ENCODE measurements at regions not wholly inside any gene's neighbourhood (a gene's known extent, or its start where the extent isn't known, plus 50 kb on each side); places are given as distances from the start of the nearest gene placed in this dataset.
"Not testable (repeated sequence)": the region's sequence is repeated elsewhere in the genome, so short reads cannot be mapped to it uniquely, and the experiment has no call there.

DNA sequence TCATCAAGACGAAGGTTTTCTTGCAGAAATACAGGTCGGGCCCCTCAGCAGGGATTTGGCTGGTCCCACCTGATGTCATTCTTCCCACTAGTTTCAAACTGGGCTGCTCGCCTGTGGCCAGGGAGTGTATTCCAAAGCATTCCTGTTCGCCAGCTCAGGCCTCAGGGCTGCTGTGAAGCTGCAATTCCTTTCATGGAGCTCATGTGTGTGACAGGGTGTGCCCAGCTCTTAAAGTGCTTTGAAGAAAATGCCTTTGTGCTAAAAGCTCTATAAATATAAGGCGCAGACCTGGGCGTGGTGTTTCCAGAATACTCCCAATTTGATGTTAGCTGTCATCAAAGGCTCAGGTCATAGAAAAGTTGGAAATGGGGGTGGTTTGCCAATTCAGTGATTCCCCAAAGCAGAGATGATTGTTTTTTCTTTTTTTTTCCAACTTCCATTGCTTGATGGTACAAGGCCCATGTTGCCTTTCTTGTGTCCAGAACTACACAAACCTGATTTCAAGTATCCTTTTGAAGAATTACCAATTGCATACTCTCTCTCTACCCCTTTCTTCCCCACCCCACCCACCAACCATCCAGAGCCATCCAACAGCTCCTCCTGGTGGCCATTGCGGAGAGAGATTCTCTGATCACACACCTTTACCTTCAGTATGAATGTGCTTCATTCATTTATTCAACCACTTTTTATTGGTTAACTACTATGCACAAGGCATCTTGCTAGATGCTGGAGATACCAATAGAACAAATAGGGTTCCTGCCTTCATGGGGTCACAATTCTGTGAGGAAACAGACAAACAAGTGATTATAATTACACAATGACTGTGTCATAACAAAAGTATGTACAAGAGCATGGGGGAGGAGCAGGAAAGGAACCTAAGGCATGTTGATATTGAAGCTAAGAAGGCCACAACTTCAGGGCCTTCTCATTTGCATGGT is 297.3 kb upstream of the LYZL1 start:
- peak; percentile 69 for DNase-seq (ENCODE audit: low spot score)

DNA sequence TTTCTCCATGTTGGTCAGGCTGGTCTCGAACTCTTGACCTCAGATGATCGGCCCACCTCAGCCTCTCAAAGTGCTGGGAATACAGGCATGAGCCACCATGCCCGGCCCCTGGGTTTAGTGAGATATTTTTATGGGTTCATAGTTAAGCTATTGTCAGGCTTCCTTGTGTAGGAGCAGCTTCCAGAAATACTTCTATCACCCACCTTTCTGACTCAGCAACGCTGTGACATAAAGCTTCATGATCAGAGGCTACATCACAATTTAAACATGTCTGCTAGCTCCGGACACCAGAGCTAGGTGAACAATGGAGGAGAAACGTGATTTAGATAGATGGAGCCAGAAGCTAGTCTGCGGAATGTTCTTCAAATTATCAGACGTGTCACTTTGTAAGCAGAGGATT is 295.8 kb upstream of the LYZL1 start:
- DNase-seq (ENCODE audit: low spot score), result no peak

DNA sequence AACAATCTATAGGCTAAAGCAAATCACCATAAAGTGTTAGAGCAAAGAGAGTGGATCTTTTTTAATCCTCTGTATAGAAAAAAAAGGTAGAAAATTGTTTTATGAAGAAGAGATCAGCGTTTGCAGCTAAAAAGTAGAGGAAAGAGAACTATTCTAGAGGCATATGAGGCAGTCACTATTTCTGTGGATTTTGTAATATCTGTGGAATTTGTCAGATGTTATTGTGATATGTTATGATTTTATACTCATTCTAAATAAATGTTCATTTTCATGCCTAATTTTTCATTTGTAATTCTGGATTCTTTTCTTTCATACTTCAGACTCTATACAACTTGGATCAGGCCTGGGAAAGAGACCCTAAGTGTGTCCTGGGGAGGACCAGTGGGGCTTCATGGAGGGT is 295.0 kb upstream of the LYZL1 start:
- no peak for DNase-seq (ENCODE audit: low spot score)

DNA sequence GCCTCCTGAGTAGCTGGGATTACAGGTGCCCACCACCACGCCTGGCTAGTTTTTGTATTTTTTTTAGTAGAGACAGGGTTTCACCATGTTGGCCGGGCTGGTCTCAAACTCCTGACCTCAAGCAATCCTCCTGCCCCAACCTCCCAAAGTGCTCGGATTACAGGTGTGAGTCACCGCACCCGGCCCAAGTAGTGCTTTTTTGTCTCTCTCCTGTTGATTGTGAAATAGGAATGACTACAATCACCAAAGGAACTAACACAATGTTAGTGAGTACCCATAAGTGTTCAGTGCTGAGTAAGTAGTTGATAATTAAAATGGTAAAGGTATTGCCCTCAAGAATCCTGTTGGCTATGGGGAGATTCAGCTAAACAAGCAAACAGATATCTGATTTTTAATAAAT is 294.1 kb upstream of the LYZL1 start:
- not testable (repeated sequence) for DNase-seq (ENCODE audit: low spot score)

DNA sequence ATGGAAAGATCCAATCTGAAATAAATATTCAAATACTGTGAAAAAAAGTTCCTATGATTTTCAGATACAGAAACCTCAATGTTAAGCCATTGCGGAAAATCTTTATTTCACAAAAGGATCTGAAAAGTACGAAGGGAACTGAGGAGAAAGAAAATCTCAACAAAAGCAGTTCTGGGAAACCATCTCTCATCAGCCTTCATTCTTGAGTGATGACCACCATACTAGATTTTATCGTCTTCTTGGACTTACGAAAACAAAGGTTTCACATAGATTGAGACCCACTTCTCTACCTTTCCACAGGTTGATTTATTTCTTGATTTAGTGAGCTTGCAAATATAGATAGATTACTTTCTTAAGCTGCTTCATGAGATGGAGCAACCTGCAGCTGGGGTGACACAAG is 293.4 kb upstream of the LYZL1 start:
- DNase-seq (ENCODE audit: low spot score), result no peak

DNA sequence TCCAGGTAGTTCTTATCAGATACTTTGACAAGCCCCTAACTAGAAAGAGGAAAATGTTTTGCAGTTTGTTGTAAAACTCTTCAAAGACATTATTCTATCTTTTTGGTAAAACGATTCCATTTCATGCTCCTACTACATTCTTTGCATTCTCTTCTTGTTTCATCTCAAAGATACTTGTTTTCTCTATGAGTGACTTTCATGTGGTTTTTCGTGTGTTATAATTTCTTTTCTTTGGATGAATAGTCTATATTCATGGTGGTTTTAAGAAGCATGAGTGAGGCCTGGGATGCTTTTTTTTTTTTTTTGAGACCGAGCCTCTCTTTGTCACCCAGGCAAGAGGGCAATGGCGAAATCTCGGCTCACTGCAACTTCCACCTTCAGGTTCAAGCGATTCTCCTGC is 292.5 kb upstream of the LYZL1 start:
- DNase-seq (ENCODE audit: low spot score), result no peak

DNA sequence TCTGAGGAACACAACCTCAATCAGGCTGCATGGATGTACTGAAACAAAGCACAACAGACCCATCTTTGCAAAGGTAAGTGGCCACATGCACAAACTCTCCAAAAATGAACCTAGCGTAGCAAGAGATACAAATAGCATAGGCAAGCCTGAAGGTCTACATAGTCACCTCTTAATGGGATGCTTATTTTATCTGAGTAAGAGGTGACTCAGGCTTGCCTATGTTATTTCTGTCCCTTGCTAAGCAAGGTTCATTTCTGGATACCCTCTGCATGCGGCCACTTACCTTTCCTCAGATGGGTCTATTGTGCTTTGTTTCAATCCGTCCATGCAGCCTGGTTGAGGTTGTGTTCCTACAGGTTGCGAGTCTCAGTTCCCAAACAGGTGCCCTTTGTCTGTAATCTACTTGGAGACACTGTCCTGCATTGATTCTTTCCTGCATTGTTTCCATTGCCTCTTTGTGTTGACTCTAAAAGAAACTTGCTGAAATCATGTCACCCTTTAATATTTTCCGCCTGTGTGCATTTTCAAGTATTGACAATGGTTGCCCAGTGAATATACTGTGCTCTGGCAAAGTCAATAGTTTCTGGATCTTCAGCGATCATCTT is 291.8 kb upstream of the LYZL1 start:
- DNase-seq (ENCODE audit: low spot score), result no peak

DNA sequence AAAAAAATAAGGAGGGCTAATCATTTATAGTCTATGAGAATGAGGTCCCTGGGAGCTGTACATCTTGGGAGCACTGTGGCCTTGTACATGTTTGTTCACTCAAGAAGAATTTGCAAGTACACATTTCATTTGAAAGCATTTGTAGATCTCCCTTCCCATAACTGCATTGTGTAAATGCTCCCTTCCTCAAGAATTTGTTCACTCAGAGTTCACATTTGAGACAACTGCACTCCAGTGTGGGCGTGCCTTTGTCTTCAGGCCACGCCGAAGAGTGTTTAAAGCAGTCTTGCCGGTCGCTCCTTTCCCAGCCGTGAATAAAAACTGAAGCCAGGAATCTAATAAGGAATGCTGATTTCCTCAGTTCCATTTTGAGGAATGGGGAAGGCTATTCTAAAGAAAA is 291.1 kb upstream of the LYZL1 start:
- DNase-seq (ENCODE audit: low spot score), result no peak

DNA sequence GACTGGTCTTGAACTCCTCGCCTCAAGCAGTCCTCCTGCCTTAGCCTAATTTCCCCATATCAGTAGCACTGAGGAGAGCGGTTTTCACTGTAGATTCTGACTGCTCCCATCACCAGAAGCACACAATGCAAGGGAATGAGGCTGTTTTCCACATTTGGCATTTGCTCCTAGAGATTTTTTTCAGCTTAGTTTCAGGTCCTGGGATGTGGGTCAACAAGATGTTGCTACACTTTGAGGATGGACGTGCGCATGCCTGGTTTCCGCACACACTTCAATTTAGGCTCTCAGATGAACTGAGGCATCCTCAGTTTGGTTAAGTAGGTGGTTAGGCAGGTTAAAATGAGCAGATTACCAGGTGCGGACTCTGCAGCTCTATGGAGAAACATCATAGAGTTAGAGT is 287.1 kb upstream of the LYZL1 start:
- no peak for DNase-seq (ENCODE audit: low spot score)

DNA sequence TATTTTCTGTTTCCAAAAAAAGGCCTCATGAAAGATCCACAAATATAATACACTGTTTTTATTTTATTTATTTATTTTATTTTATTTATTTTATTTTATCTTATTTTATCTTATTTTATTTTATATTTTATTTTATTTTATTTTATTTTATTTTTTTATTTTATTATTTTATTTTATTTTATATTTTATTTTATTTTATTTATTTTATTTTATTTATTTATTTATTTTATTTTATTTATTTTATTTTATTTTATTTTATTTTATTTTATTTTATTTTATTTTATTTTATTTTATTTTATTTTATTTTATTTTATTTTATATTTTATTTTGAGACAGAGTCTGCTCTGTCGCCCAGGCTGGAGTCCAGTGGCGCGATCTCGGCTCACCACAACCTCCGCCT is 285.9 kb upstream of the LYZL1 start:
- DNase-seq (ENCODE audit: low spot score), result not testable (repeated sequence)

DNA sequence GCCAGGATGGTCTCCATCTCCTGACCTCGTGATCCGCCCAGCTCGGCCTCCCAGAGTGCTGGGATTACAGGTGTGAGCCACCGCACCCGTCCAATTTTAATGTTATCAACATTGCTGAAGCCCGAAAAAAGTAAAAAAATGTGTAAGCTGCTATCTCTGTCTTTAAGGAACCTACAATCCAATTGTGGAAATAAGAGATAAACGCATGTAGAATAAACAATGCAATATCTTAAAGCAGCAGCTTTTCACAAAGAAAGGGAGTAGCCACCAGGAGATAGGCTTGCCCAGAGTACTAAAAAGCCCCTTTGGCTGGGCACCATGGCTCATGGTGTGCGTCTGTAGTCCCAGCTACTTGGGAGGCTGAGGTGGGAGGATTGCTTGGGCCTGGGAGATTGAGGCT is 282.9 kb upstream of the LYZL1 start:
- no peak for DNase-seq (ENCODE audit: low spot score)

DNA sequence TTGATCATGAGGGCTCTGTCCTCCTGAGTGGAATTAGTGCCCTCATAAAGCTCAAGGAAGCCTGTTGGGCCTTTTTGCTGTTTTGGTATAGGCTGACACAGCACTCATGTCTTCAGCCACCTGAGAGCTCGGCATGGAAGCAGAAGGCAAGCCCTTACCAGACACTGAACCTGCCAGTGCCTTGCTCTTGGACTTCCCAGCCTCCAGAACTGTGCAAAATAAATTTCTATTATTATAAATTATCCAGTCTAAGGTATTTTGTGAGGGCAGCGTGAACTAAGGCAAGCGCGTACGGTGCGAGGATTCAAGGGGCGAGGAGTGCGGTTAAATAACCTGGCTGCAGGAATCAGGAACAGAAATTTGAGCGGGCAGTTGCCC is 281.5 kb upstream of the LYZL1 start:
- no peak for DNase-seq (ENCODE audit: low spot score)

DNA sequence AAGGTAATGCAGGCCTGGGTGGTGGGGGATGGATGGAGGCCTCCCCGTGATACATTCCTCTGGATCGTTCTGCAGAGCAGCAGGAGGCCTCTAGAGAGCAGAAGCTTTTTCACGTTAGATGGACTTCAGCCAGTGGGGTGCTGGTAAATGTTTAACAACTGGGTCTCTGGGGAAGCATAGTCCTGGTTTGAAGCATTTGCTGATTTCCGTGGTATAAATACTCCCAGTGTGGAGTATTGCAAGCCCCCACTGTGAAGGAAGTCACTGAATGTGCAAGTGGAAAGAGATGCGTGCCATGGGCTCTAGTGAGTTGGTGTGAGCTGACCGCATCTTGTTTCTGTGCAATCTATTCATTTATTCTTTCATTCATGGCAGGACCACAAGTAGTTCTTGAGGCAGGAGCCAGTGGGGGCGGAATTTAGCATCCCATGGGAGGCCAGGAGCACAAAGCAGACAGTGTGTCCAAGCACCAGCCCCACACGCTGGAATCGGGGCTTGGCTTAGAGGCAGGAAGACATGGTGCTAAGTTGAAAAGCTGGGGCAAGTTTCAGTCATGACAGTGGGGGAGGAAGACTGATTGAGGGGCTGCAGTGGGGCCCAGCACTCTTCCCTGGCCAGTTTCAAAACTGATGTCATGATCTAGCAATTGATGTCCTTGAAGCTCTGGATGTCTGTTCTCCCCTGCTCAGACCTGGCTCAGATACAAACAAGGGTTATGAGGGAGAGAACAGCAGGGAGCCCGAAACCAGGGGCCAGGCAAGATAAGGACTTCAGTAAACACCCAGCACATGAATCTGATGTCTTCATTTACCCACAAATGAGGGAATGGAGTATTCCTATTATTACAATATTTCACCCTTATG is 280.9 kb upstream of the LYZL1 start:
- no peak for DNase-seq (ENCODE audit: low spot score)

DNA sequence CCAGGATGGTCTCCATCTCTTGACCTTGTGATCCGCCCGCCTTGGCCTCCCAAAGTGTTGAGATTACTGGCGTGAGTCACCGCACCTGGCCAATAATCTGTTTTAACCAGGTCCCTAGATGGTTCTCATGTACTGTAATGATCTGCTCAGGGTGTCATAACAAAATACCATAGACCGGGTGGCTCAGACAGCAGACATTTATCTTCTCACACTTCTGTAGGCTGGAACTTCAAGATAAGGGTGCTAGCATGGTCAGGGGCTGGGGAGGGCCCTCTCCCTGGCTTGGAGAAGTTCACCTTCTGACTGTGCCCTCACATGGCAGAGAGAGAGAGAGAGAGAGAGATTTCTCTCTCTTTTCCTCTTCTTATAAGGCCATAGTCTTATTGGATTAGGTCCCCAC is 279.4 kb upstream of the LYZL1 start:
- DNase-seq (ENCODE audit: low spot score), result no peak

DNA sequence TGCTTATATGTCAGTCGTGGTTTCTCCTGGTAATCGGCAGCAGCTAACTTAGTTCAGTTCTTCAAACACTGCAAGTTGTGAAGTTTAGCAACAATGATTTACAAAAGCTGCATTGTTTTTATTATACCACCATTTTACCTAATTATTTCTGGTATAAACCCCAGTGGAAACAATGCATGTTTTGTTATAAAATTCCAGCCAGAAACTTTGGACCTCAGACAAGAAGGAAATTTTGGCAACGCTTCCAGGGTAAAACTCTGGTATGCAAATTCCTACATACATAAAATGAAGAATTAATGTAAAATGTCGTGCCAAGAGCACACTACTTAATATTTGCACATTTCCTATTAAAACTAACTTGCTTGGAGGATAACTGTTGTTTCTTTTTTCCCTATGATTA is 277.4 kb upstream of the LYZL1 start:
- DNase-seq (ENCODE audit: low spot score), result no peak

DNA sequence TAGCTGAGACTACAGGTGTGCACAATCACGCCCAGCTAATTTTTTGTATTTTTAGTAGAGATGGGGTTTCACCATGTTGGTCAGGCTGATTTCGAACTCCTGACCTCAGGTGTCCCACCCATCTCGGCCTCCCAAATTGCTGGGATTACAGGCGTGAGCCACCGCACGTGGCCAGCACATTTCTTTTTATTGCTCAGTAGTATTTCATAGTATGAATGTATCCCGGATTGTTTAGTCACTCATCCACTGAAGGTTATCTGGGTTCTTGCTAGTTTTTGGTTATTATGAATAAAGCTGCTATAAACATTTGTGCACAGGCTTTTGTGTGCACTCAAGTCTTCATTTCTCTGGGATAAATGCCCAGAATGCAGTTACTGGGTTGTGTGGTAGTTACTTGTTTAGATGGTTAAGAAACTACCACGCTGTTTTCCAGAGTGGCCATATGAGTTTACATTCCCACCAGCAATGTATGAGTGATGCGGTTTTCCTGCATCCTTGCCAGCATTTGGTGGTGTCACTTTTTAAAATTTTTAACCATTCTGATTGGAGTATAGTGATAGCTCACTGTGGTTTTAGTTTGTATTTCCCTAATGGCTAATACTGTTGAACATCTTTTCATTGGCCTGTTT is 275.8 kb upstream of the LYZL1 start:
- no peak for DNase-seq (ENCODE audit: low spot score)

DNA sequence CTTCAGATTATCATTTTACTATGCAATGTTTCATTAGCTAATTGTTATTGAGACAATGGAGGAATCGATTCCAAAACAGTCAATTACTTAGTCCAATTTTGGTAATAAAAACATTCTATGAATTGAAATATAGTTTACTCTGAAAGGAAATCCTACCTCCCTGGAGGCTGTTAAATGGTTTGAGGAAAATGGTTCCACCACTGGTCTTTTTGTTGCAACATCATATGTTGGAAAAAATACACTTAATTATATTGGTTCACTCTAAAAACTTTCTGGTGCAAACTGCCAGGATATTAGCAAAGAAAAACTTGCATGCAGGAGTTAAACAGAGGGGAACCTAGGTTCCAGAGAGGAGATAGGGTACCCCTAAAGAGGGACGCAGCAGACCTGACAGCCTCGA is 267.3 kb upstream of the LYZL1 start:
- DNase-seq (ENCODE audit: low spot score), result no peak

DNA sequence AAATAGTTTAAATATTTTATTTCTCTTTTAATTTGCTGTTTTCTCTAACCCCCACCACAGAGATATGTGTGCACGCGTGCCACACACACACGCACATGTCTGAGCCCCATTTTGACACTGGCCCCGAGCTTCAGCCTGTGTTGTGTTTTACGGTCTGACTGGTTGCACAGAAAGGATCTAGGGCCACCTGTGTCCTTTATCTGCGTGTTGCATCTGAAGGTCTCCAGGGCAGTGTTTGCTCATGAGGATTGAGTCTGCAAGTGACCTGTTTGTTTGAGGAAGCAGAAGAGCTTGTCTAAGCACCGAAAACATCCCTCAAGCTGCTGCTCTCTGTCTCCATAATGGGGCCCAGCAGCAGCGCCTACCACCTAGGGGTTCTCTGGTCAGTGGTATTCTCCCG is 266.4 kb upstream of the LYZL1 start:
- DNase-seq (ENCODE audit: low spot score), result no peak

DNA sequence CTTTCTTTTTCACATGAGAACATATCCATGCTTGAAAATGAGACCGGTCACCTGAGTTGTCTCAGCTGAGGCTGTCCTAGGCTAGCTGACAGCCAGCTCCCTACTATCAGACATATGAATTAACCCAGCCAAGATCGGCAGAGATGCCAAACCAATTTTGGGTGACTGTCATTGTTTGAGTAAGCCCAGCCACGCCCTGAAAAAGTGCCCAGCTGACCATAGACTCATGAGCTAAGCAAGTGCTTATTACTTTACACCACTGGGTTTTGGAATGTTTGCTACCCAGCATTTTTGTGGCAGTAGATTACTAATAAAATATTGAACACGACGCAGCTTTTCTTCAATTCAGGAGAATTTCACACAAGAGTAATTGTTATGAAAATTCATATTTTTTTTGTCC is 265.2 kb upstream of the LYZL1 start:
- no peak for DNase-seq (ENCODE audit: low spot score)

DNA sequence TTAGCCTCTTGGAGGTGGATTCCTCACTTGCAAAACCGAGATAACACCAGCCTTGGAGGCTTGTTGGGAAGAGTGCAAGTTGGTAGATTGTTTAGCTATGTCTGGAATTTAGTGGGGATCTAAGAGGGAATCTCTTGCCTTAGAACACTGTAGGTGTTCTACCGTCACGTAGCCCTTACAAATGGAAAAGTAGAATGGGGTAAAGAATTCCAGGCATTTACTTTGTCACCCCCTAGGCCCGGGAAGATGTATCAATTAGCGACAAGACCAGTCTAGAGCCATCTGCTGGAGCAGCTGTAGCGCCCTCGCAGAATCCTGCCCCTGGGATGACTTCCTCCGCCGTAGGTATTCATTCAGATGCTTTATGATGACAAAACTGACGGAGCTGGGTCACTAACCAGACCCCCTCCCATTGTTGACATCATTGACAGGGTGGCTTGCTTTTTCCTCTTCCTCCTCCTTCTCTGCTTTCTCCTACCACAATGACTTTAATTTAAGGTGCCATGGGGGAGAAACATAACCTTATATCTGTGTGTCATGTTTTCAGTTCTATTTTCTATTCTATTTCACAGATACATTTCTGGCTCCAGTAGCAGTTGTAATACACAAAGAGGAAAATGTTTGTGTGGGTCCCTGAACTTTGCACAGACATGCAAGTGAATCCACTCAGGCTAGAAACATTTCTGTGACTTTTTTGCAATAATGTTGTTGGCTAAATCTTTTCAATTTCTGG is 262.6 kb upstream of the LYZL1 start:
- DNase-seq (ENCODE audit: low spot score), result no peak

DNA sequence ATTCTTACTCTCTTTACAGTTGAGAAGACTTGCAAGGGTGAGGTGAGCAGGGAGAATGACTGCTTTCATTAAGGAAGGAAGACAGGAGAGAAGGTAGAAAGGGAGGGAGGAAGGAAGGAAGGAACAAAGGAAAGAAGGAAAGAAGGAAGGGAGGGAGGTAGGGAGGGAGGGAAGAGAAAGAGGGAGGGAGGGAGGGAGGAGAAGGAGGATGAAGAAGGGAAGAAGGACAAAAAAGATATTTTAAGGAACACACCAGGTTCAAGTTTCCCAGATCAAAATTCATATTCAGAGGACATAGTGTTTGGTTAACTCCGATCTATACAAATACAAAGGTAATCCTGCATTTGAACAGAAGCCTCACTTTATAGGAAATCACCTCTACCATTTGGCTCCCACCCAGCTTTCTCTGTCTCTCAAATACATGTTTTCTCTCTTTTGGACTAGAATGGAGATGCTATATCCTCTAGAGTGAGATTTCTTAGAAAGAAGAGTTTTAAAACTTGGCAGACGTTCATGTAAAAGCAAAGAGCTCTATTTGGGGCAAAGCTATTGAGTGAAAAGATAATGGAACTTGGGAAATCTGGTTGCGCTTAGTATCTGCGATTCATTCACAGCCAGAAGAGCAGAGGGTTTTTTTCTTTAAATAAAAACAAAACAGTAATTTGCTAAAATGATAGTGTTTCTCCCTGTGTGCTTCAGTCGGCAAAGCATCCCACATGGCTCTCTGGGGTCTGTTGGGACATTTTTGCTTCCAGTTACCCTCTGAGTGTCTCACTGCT is 261.9 kb upstream of the LYZL1 start:
- DNase-seq (ENCODE audit: low spot score), result no peak
